ENCODE measurements at regions not wholly inside any gene's neighbourhood (a gene's known extent, or its start where the extent isn't known, plus 50 kb on each side); places are given as distances from the start of the nearest gene placed in this dataset.
"Not testable (repeated sequence)": the region's sequence is repeated elsewhere in the genome, so short reads cannot be mapped to it uniquely, and the experiment has no call there.

DNA sequence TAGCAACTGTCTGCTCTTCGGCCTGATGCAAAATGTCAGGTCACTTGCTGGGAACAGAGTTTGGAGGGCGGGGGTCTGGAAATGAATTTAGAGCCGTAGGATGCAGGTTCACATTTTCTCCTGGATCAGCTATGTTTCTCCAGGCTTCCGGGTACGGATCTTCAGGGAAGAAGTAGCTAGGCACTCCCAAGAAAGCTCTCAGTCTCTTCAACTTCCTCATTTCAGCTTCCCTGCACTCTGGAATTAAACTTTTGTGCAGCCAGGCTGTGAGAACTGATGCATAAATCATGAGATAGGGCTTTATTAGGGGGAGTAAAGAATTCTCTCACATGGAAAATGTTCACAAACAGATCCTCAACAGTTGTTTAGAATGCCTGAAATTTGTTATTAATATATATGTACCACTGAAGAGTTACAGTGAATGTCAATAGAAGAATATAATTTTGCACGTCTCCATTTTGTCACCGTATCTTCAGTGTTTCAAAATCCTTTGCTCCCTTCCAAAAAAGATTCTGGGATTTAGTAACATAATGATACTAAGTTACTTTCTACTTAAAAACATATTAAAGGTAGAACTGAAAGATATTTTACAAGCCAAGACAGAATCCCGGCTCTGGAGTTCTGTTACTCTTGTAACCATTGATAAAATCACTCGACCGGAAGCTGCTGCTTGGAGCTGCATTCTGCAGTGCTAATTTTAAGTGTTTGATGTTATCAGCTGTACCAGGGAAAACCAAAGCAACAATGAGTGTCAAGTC lies 178.5 kb upstream of the P2RY1 start:
- DNase-seq (ENCODE audit: low read depth in 4 of 4, low spot score in 3 of 4) = peak in 1 of 4 donors; percentile 27

DNA sequence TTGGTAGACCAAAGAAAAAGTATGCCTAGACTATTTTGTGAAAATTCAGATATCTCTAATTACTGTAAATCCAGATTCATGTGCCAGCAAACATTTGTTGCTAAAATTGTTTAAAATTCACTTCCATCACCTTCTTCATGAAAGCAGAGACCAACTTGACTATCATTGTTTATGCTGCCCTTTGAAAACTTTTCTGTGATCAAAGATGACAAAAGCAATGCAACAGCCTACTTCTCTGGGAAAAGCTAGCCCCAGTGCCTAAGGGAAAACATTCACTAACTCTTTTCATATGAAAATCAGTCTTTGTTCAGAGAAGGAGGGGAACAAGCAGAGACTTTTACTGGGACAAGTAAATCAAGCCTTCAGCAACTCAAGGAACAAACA lies 178.0 kb upstream of the P2RY1 start:
- no peak for DNase-seq (ENCODE audit: low read depth in 4 of 4, low spot score in 3 of 4)

DNA sequence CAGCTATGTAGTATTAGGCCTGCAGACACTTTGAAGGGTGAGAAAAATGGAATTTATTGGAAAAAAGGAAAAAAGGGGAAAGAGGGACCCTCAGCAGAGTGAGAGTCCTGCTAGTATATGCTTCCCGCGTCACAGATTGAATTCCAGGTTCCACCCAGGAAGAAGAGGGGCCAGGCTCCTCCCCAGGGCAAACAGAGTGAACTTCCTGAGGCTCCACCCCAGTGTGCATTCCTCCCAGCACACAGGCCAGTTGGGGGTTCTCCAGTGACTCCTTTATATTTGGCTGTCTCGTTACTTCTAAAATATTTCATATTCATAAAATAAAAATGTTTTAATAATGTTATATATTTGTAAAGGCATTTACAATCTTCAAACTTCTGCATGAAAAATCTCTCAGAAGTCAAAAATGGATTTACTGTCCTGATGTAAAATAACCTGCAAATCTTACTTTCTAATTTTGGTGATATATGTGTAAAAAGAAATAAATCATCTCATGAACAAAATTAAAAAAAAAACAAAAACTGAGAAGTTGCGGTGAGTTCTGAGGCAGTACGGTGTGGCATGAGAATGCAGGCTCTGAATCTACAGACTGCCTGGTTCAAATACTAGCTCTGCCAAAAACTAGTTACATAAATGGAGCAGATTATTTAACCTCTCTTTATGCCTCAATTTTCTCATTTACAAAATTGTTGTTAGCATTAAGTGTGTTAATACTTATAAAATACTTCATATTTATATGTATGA lies 175.8 kb upstream of the P2RY1 start:
- no peak for DNase-seq (ENCODE audit: low read depth in 4 of 4, low spot score in 3 of 4)

DNA sequence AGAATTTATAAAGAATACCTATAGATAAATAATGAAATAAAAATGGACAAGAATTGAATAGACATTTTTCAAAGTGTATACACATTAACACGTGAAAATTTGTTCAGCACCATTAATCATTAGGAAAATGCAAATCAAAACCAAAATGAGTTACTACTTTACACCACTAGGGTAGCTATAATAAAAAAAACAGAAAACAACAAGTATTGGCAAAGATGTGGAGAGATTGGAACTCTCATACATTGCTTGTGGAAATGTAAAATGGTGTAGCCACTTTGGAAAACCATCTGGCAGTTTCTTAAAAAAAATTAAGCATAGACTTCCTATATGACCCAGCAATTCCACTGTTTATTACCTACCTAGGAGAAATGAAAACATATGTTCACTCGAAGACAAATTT lies 172.8 kb upstream of the P2RY1 start:
- DNase-seq (ENCODE audit: low read depth in 4 of 4, low spot score in 3 of 4) = no peak

DNA sequence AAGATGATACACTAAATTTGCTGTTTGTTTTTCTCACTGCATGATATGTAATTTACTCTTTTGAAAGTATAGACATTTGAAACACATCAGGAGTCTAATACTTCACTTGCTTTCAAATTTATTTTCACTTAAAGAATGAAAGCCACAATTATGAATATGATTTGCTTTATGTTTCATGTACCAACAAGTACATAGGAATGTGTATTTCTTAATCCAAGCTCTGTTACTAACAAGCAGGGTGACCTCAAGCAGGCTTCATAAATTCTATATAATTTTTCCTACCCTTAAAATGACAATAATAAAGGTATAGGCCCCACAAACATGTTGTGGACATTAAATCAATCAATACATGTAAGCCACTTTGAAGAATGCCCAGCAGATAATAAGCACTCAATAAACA lies 170.2 kb upstream of the P2RY1 start:
- DNase-seq (ENCODE audit: low read depth in 4 of 4, low spot score in 3 of 4) = no peak

DNA sequence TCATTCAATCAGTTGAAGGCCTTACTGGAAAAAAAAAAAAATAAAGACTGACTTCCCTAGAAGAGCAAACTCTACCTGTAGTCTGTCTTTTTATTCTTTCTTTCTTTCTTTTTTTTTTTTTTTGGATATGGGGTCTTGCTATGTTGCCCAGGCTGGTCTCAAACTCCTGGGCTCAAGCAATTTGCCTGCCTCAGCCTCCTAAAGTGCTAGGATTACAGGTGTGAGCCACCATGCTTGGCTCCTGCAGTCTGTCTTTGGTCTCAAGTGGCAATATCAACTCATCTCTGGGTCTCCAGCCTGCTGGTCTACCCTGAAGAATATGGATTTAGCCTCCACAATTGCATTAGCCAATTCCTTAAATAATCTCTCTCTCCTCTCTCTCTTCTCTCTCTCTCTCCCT lies 167.7 kb upstream of the P2RY1 start:
- DNase-seq (ENCODE audit: low read depth in 4 of 4, low spot score in 3 of 4) = no peak

DNA sequence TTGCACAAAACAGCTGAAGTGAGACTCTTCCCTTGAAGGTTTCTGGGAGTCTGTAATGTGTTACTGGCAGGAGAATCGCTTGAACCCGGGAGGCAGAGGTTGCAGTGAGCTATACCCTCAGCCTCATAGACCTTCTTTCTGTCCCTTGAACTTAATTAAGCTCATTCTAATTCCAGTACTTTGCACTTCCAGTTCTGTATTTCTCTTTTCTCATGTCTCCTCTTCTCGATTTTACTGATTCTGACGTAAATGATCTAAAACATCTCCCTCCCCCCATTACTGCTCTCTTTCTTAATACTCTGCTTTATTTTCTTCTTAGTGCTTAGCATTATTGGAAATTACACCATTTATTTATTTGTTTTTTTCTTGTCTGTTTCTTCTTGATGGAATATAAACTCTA lies 165.4 kb upstream of the P2RY1 start:
- no peak for DNase-seq (ENCODE audit: low read depth in 4 of 4, low spot score in 3 of 4)

DNA sequence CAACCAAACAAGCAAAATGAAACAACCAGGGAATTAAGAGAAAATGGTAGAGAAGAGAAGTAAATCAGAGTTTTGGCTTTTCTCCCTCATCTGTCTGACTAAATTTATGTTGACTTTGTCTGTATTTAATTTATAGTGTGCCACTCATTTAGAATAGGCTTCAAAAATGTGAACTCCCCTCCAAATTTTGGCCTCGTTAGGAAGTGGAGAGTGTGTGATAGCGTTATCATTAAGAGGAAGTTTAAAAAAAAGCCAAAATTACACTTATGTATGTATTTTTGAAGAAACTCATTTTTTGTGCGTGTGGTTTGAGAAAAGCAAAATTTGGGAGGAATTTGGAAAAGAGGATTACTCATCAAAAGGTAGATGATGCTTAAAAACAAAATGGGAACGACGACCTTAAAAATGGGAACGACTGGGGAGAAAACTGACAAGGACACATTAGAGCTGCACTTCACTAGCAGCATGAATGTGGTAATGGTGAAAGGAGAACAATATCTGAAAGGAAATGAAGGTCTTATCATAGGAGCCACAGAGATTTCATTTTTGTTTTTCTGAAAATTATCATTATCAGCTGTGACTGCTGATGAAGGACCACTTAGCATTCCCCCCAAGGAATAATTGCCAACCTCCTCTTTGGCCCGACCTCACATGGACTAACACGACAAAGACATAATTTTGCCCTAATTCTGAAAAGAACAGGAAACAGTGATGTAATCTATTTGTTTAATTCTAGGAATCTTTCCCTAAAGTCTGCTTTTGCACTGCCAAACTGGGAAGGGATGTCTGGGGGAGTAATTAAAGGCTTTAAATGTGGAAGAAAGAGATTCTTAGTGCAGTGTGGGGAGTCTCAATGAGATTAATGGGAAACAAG lies 163.2 kb upstream of the P2RY1 start:
- no peak for DNase-seq (ENCODE audit: low read depth in 4 of 4, low spot score in 3 of 4)

DNA sequence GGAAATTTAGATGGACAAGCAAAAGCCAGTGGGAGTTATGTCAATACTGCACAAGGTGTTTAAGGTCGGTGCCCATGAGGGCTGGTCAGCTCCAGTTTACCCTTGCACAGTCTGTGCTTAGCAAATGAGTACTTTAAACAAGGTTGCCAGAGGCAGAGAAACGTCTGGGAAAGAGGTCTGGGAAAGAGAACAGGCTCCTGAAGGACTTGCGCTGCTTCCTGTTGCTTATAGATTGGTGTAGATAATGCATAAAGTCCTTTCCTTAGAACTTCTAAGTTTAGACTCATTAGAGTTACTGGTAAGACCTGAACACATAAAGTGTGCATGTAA lies 162.6 kb upstream of the P2RY1 start:
- no peak for DNase-seq (ENCODE audit: low read depth in 4 of 4, low spot score in 3 of 4)

DNA sequence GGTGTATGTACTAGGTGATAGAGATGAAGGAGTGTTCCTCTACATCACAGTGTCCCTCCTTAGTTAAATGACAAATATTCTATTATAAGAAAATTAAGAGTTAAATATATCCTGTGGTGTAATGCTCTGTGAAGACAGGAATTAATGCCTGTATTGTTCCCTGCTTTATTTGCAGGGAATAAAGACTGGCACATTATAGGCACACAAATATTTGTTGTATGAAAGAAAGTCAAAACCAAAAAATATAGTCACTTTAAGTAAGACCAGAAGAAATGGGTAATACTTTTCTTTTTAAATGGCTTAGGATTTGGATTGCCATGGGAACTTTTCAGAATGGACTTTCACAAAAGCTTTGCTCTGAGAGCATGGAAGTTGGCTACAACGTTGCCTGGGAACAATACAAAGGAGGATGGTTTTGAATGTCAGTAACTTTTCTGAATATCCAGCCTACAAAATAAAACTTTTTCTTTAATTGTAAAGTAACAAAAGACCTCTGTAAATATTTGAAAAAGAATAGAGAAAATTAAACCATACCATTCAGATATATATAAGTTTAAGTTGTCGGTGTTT lies 158.0 kb upstream of the P2RY1 start:
- no peak for DNase-seq (ENCODE audit: low read depth in 4 of 4, low spot score in 3 of 4)

DNA sequence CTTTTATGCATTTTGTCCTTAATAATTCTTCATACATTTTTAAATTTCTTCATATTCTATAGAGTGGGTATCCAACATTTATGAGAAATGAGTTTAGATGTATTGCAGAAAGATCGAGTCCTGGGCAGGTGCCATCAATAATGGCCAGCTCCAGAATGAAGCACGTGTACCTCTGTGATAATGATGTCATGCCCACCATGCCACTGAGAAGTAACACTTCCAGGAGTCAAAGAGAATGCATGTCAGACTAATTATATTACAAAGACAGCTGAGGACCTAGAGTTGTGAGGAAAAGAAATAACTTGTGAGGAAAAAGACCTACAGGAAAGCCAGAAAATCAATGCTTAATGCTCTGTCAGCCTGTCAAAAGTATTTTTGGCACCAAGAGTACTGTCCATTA lies 157.4 kb upstream of the P2RY1 start:
- DNase-seq (ENCODE audit: low read depth in 4 of 4, low spot score in 3 of 4) = no peak

DNA sequence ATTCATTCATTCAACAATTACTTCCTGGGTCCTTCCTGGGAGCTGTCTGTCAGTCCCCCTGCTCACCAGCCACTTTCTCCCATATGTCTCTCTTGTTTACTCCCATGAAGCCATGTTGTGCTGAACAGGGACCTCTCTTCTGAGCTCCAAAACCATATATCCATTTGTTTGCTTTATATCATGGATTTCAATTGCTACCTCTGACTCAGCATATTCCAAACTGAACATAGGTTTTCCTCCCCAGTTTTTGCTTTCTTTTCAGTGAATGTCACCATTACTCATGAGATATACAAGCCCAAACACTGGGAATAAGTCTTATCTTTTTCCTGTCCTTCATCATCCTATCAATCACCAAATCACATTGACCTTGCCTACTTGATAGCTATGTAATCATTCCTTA lies 152.5 kb upstream of the P2RY1 start:
- DNase-seq (ENCODE audit: low read depth in 4 of 4, low spot score in 3 of 4) = no peak

DNA sequence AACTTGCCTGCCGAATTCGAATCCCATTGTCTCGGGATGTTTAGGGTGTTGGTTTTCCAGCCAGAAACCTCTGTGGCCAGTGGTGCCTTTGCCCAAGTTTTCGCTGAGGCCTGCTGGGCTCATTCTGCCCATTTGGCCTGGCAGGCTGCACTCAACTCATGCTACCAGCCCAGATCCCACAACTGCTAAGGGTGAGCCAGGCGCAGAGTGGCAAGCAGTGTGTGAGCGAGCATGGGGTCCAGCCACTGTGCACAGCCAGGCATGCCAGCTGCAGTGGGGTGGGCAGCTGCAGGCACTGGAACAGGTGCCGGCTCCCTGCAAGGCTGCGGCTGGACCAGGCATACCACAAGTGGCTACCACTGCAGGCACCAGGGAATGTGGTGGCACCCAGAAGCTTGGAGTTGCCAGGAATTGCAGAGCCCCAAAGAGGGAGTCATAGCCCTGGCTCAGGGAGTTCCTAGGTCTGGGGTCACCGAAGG lies 151.4 kb upstream of the P2RY1 start:
- no peak for DNase-seq (ENCODE audit: low read depth in 4 of 4, low spot score in 3 of 4)

DNA sequence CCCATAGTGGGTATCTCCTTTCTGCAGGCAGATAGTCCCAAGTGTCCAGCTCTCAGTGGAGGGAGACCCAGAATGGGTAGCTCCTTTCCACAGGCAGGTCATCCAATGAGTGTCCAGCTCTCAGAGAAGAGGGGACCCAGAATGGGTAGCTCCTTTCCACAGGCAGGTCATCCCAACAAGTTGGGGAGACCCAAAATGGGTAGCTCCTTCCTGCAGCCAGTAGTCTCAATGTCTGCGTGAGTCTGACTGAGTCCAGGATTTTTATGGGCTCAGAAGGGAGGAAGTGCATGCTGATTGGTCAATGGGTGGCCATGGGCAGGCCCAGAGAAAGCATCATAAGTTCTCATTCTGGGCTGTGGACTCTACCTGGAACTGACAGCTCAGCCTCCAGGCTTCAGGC lies 150.7 kb upstream of the P2RY1 start:
- DNase-seq (ENCODE audit: low read depth in 4 of 4, low spot score in 3 of 4) = no peak

DNA sequence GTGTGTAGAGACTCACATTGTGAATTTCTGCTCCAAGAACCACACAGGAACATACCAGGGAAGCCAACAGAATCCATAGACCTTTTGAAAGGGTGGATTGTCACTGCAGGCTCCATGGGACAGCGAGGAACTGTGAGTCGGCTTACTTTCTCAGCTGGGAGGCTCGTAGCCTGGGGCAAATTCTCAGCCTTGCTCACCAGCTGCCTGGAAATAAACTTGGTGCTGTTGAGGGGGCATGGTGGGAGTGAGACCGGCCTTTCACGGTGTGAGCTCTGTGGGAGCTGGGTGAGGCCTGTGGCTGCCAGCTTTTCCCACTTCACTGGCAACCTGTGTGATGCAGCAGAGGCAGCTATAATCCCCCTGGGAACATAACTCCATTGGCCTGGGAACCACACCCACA lies 146.6 kb upstream of the P2RY1 start:
- no peak for DNase-seq (ENCODE audit: low read depth in 4 of 4, low spot score in 3 of 4)

DNA sequence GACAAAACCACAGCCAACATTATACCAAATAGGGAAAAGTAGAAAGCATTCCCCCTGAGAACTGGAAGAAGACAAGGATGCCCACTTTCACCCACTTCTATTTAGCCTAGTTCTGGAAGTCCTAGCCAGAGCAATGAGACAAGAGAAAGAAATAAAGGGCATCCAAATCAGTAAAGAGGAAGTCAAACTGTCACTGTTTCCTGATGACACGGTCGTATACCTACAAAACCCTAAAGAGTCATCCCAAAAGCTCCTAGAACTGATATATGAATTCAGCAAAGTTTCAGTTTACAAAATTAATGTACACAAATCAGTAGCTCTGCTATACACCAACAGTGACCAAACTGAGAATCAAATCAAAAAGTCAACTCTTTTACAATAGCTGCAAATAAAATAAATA lies 142.6 kb upstream of the P2RY1 start:
- DNase-seq (ENCODE audit: low read depth in 4 of 4, low spot score in 3 of 4) = not testable (repeated sequence)

DNA sequence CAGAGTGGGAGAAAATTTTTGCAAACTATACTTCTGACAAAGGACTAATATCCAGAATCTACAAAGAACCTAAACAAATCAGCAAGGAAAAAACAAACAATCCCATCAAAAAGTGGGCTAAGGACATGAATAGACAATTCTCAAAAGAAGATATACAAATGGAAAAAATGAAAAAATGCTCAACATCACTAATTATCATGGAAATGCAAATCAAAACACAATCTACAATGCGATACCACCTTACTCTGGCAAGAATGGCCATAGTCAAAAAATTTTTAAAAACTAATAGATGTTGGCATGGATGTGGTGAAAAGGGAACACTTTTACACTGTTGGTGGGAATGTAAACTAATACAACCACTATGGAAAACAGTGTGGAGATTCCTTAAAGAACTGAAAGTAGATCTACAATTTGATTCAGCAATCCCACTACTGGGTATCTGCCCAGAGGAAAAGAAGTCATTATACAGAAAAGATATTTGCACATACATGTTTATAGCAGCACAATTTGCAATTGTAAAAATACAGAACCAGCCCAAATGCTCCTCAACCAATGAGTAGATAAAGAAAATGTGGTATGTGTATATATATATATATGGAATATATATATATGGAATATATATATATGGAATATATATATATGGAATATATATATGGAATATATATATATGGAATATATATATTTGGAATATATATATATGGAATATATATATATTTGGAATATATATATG lies 141.2 kb upstream of the P2RY1 start:
- not testable (repeated sequence) for DNase-seq (ENCODE audit: low read depth in 4 of 4, low spot score in 3 of 4)

DNA sequence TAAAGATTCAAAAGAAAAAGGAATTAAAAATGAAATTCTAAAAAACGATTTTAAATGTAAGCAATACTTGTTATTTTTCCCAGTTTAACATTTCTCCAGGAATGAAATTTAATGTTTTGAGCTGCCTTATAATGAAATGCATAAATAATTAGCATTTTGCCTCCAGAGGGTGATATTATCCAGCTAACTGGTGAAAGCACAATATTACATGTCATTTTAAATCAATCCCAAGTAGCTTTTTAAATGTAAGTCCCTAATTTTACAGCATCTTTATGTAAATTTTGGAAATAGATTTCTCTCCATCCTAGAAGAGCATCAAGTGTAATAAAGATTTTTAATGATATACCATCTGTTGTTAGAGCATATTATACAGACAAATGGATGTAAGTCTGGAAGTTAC lies 139.1 kb upstream of the P2RY1 start:
- no peak for DNase-seq (ENCODE audit: low read depth in 4 of 4, low spot score in 3 of 4)

DNA sequence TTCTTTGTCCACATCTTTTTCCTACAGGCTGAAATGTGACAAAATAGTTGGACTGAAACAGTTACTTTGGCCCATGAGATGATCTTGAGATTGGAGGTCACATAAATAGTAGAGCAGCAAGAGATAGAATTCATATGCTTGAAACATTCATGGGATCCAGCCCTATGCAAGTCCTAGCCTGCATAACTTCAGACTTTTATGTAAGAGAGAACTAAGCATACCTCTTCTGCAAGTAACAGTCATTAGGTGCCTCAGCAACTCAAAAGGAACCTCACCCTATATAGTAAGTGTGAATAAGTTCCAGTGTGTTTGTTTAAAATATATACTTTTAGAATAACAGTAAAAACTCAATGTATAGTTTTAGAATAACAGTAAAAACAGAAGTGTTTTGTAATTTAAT lies 138.0 kb upstream of the P2RY1 start:
- no peak for DNase-seq (ENCODE audit: low read depth in 4 of 4, low spot score in 3 of 4)

DNA sequence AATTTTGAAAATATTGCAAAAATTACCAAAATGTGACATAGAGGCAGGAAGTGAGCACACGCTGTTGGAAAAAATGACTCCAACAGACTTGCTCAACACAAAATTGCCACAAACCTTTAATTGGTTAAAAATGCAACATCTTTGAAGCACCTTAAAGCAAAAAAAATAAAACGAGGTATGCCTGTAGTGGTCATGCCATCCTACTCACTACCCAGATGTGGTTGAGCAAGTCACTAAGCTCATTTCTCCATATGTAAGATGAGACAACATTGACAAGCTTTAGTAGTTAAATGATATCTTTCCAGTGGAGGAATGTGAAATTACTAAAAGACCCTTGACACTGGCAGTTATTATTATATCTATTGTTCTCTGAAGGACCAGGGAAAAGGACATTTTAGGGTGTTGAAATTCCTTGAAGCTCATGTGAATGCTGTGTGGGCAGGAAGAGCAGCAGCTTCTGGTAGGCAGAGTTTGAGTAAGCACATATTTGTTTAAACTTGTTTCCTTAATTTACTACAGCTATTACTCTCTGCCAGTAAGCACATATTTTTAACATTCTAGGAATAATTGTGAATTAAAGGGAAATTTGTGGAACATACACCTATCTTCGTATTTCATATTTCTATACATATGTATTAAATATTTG lies 131.6 kb upstream of the P2RY1 start:
- DNase-seq (ENCODE audit: low read depth in 4 of 4, low spot score in 3 of 4) = no peak

All from left renal pelvis (tissue), 4 donors.